Heart right ventricle (tissue), 16 donors: ENCODE measurements at regions not wholly inside any gene's neighbourhood (a gene's known extent, or its start where the extent isn't known, plus 50 kb on each side); places are given as distances from the start of the nearest gene placed in this dataset.

ENCODE experiments used
- ATAC-seq, 8 donors: fragments of 200-7000 bp; cut with Tn5 transposase; one replicate each; pipeline ENCODE4 v1.9.1; 2020; ENCODE audit warnings: mild to moderate bottlenecking in 8 of 8, moderate library complexity in 8 of 8, moderate number of reproducible peaks in 1 of 8
- DNase-seq, 2 donors: peaks; one replicate each; pipeline ENCODE4 v3.0.0-alpha.2; 2020
- H3K27ac ChIP-seq, 10 donors: fragments of 200-600 bp; sonication (generic) in 2 of 10; one replicate each; pipeline versions ENCODE4 v1.5.0 to v1.8.0; 2020 to 2022; ENCODE audit warnings: mild to moderate bottlenecking in 3 of 10
- H3K27me3 ChIP-seq, 7 donors: fragments of 200-600 bp; one replicate each; pipeline ENCODE4 v1.8.0; 2021 to 2022; ENCODE audit warnings: mild to moderate bottlenecking in 2 of 7
- H3K36me3 ChIP-seq, 9 donors: fragments of 200-600 bp; sonication (generic) in 1 of 9; one replicate each; pipeline versions ENCODE4 v1.5.0 to v1.8.0; 2020 to 2022; ENCODE audit warnings: mild to moderate bottlenecking in 2 of 9
- H3K4me1 ChIP-seq, 9 donors: fragments of 200-600 bp; sonication (generic) in 1 of 9; one replicate each; pipeline versions ENCODE4 v1.5.0 to v1.8.0; 2020 to 2022; ENCODE audit warnings: mild to moderate bottlenecking in 4 of 9
- H3K4me3 ChIP-seq, 10 donors: fragments of 200-600 bp; sonication (generic) in 2 of 10; one replicate each; pipeline versions ENCODE4 v1.5.0 to v1.8.0; 2020 to 2022; ENCODE audit warnings: mild to moderate bottlenecking in 7 of 10, moderate library complexity in 2 of 10
- H3K9me3 ChIP-seq, 11 donors: fragments of 200-600 bp in 10 of 11; sonication (generic) in 2 of 11; one replicate each; pipeline versions ENCODE4 v1.5.0 to v1.8.0; 2013 to 2022; ENCODE audit warnings: mild to moderate bottlenecking in 2 of 11, control low read depth in 1 of 11, moderate library complexity in 1 of 11
- CTCF ChIP-seq, 9 donors: fragments of 200-600 bp; sonication (generic) in 2 of 9; IDR thresholded peaks; one replicate each; pipeline versions ENCODE4 v1.5.0 to v1.8.0; 2021 to 2022; ENCODE audit warnings: antibody characterized with exemption in 9 of 9, mild to moderate bottlenecking in 5 of 9, moderate library complexity in 1 of 9
- WGBS, 2 donors: extraction: QIAGEN DNeasy Blood & Tissue Kit; methylation state at CpG; one replicate each; pipeline ENCODE4 v1.1.7; 2013; ENCODE audit warnings: inconsistent platforms in 1 of 2; 5-methylcytosine and 5-hydroxymethylcytosine counted together
- intact Hi-C, 10 donors: fragments of 100-400 bp; cut with DNase I; formaldehyde crosslinking; loops; one replicate each; pipeline versions ENCODE4 v1.11.1 to v1.14.2; 2022
- donor health status: Arrhythmogenic right ventricular cardiomyopathy.
- donor health status: ischemic (EF 13 %, LVEDD 7.1; RV severe dilation, severe dysfunction).
- donor health status: healthy with polysubstance abuse.
- donor health status: DM: no; HTN: yes; CAD: no.
- donor health status: DM: no; HTN: no; CAD: no.
- donor health status: ischemic (EF 25% LVEDD 6.9; RV normal size, moderate dysfunction).
- donor health status: ischemic (EF 25% LVEDD 5.7; RV mildly dilated, moderate dysfunction).
- donor health status: healthy.
- donor health status: DM: yes; HTN: yes; CAD: no.
- donor health status: Ischemic cardiomyopathy.
- donor health status: ischemic (EF 35%, LVEDD 5.7; RV mildly dilated, moderate dysfunction).
- donor health status: nonischemic (EF 11% LVEDD 7.7; RV severe dilation, severe dysfunction).
- donor health status: DM: yes; HTN: yes; CAD: no.
- donor health status: PGD.
- donor health status: ischemic (EF 29% LVEDD 5.4; RV normal size, mild dysfunction).
- donor health status: nonischemic (EF 23%, LVEDD 6.1; RV moderate dilation, normal function).

DNA sequence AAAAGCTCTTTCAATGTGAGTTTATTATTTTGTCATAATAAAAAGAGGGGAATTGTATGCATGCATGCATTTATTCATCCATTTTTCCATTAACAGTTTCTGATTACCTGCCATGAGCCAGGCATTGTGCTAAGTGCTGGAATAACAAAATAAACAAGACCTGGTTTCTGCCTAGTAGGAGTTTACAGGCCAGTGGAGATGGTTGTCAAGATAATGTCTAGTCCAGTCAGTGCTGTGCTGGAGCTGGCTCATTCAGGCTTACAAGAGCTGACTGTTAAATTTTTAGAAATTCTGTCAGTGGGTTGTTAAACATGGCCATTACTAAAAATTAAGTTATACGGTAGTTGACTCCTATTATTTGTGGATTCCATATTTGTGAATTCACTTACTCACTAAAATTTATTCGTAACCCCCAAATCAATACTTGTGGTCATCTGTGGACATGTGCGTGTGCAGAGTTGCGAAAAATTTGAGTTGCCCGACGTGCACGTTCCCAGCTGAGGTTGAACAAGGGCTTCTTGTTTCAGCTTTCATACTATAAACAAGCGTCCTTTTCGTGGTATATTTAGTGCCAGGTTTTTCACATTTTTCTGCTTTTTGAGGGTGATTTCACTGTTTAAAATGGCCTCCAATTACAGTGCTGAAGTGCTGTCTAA is 172.3 kb upstream of the RPS6KA3 start:
- 94 to 97% methylated on average over 9 of the region's 9 CpGs for WGBS, 2 donors
- Histone ChIP-seq H3K4me3 (no peak overlapping the region), H3K27me3 (peaks cover 0 to 8% (median 0%) of the 10 kb centered on the region in 7 donors), H3K36me3 (no peaks in the 10 kb centered on the region), H3K27ac (no peak overlapping the region), H3K4me1 (peaks cover 0 to 6% (median 0%) of the 10 kb centered on the region in 9 donors), H3K9me3 (no peaks in the 10 kb centered on the region)
- no peak for DNase-seq
- intact Hi-C loops: loop anchor here in 1 of 10 donors (5.0 kb wide), 1 partner anchor 167 kb away; no protein-coding TSS in a partner anchor
- no peak for ATAC-seq
- TF ChIP-seq CTCF (IDR thresholded peaks at IDR 0.05): no peak

DNA sequence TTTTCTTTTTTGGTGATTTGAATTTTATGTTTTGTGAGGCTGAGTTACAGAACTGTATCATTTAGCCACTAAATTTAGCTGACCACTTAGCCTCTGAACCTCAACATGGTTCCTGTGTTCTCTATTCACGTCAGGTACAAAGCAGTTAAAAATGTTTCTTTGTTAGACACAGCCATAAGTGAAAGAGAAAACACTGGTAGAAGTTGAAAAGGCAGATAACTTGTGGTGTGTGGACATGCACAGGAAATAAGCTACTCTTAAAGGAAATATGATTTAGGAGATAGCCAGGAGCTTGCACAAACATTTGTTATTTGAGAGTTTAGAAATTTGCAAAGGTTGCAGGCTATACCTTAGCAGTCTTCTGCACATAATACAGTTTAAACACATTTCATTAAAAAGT is 171.0 kb upstream of the RPS6KA3 start:
- no peak for ATAC-seq
- no peaks in the 10 kb centered on the region for H3K9me3 ChIP-seq
- no peak for DNase-seq
- TF ChIP-seq CTCF (IDR thresholded peaks at IDR 0.05): no peak
- intact Hi-C loops: loop anchor here in 1 of 10 donors (5.0 kb wide), 1 partner anchor 165 kb away; no protein-coding TSS in a partner anchor
- peaks cover 0 to under 1% (median 0%) of the 10 kb centered on the region in 7 donors for H3K27me3 ChIP-seq
- H3K27ac ChIP-seq: peak overlapping the region in 1 of 10 donors; percentile 6
- no peak overlapping the region for H3K4me3 ChIP-seq
- no peaks in the 10 kb centered on the region for H3K36me3 ChIP-seq
- H3K4me1 ChIP-seq: peaks cover 0 to 8% (median 0%) of the 10 kb centered on the region in 9 donors
- WGBS, 2 donors: 30 to 52% methylated on average over 1 of the region's 1 CpG

- no peak for TF ChIP-seq CTCF (IDR thresholded peaks at IDR 0.05)
- Histone ChIP-seq H3K27ac (no peak overlapping the region), H3K36me3 (no peaks in the 10 kb centered on the region), H3K4me1 (peaks cover 0 to 7% (median 0%) of the 10 kb centered on the region in 9 donors), H3K4me3 (no peak overlapping the region), H3K27me3 (peaks cover 0 to 19% (median 0%) of the 10 kb centered on the region in 7 donors), H3K9me3 (no peaks in the 10 kb centered on the region)
- WGBS, 2 donors: 79 to 87% methylated on average over 1 of the region's 1 CpG
- ATAC-seq (no peak), DNase-seq (no peak)
- intact Hi-C loops: loop anchor here in 1 of 10 donors (5.0 kb wide), 1 partner anchor 164 kb away; no protein-coding TSS in a partner anchor
These were observed 169.2 kb upstream of the RPS6KA3 start for GRCh38 chrX:20435913-20436312.

DNA sequence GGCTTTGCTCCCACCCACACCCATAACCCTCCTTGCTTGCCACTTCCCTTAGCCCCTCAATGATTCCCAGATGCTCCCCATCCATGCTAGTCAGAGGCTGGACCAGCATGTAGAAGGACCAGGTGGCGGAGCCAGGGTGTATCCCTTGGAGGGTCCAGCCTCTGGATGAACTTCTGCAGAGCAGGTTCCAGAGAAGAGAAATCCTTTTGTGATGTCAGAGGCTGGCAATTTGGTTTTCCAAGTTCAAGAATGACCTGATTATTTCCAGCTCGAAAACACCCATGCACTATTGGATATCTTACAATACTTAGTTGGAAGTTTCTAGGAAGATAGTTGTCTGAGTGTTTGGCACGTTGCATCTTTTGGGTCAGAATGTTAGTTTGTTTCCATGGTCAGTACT is 168.3 kb upstream of the RPS6KA3 start:
- ATAC-seq (no peak), DNase-seq (no peak)
- Histone ChIP-seq H3K9me3 (no peaks in the 10 kb centered on the region), H3K27me3 (peaks cover 0 to 20% (median 0%) of the 10 kb centered on the region in 7 donors), H3K27ac (no peak overlapping the region), H3K4me1 (peaks cover 0 to 7% (median 0%) of the 10 kb centered on the region in 9 donors), H3K36me3 (no peaks in the 10 kb centered on the region), H3K4me3 (no peak overlapping the region)
- no peak for TF ChIP-seq CTCF (IDR thresholded peaks at IDR 0.05)
- 78 to 85% methylated on average over 3 of the region's 3 CpGs for WGBS, 2 donors
- intact Hi-C loops: loop anchor here in 1 of 10 donors (5.0 kb wide), 1 partner anchor 163 kb away; no protein-coding TSS in a partner anchor
